Ascending aorta (tissue), 2 donors: ENCODE measurements at regions not wholly inside any gene's neighbourhood (a gene's known extent, or its start where the extent isn't known, plus 50 kb on each side); places are given as distances from the start of the nearest gene placed in this dataset.

Experiments used
- DNase-seq, 2 donors: peaks; one replicate each; pipeline ENCODE4 v3.0.0-alpha.2; 2019; ENCODE audit warnings: low spot score in 2 of 2
- H3K27ac ChIP-seq, 2 donors: fragments of 200-600 bp; sonication (generic); one replicate each; pipeline ENCODE4 v1.5.1; 2016 to 2017; ENCODE audit warnings: mild to moderate bottlenecking in 1 of 2
- H3K27me3 ChIP-seq: fragments of 200-600 bp; sonication (generic); one replicate; pipeline ENCODE4 v1.5.1; 2017
- H3K36me3 ChIP-seq, 2 donors: fragments of 200-600 bp; sonication (generic); one replicate each; pipeline ENCODE4 v1.5.1; 2016
- H3K4me1 ChIP-seq, 2 donors: fragments of 200-600 bp; sonication (generic); one replicate each; pipeline ENCODE4 v1.5.1; 2016 to 2017; ENCODE audit warnings: mild to moderate bottlenecking in 1 of 2
- H3K4me3 ChIP-seq, 2 donors: fragments of 200-600 bp; sonication (generic); one replicate each; pipeline ENCODE4 v1.5.1; 2016 to 2017; ENCODE audit warnings: mild to moderate bottlenecking in 1 of 2
- H3K9me3 ChIP-seq, 2 donors: fragments of 200-600 bp; sonication (generic); one replicate each; pipeline ENCODE4 v1.5.1; 2016
- intact Hi-C: fragments of 100-400 bp; cut with DNase I; formaldehyde crosslinking; loops from one replicate; pipeline ENCODE4 v1.15.1; 2023
- TF ChIP-seq, protein P1 (sequence below), 3 experiments: fragments of 200-600 bp in 2 of 3; fragments of 450-650 bp in 1 of 3; sonication (generic) in 2 of 3; IDR thresholded peaks; one replicate each; pipeline ENCODE4 v1.5.1; 2016 to 2019; ENCODE audit warnings: antibody characterized with exemption in 3 of 3, mild to moderate bottlenecking in 1 of 3, moderate library complexity in 1 of 3

DNA sequence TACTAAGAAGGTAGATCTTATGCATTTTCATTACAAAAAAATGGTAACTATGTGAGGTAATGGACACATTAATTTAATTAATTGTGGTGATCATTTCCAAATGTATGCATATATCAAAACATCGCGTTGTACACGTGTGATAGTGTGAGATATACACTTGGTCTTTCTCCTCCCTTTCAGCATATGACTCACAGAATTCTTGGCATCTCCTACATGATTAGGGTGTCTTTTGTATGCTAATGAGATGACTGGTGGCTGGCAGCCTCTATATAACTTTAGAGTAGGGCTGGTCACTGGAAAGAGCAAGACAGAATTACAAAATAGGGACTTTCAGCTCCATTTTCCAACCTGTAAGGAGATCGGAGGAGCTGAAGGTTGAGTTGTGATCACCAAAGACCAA, 1167.6 kb downstream of the CDH12 start:
- intact Hi-C loops: no loop called here
- Histone ChIP-seq H3K4me1 (no peaks in the 10 kb centered on the region), H3K4me3 (no peak overlapping the region), H3K36me3 (no peaks in the 10 kb centered on the region), H3K27me3 (no peaks in the 10 kb centered on the region), H3K9me3 (no peaks in the 10 kb centered on the region), H3K27ac (no peak overlapping the region)
- no peak for DNase-seq
- TF ChIP-seq, protein P1, sequence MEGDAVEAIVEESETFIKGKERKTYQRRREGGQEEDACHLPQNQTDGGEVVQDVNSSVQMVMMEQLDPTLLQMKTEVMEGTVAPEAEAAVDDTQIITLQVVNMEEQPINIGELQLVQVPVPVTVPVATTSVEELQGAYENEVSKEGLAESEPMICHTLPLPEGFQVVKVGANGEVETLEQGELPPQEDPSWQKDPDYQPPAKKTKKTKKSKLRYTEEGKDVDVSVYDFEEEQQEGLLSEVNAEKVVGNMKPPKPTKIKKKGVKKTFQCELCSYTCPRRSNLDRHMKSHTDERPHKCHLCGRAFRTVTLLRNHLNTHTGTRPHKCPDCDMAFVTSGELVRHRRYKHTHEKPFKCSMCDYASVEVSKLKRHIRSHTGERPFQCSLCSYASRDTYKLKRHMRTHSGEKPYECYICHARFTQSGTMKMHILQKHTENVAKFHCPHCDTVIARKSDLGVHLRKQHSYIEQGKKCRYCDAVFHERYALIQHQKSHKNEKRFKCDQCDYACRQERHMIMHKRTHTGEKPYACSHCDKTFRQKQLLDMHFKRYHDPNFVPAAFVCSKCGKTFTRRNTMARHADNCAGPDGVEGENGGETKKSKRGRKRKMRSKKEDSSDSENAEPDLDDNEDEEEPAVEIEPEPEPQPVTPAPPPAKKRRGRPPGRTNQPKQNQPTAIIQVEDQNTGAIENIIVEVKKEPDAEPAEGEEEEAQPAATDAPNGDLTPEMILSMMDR (IDR thresholded peaks at IDR 0.05): no peak

DNA sequence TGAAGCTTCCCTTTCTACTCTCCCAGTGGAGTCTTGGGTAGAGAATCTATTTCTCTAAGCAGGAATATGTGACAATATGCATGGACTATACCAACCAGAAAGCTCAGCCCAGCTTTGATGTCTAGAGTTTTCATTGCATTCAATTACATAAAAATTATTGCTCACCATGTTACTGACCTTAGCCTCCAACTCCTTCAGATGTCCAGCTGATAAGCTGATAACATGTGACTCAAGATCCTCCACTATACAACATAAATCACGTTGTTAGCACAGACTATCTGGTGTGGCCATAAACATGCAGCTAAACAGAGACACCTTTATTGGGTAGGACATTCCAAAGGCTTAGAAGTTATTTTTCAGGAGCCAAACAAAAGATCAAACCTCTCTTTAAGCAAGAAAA, 1168.2 kb downstream of the CDH12 start:
- intact Hi-C loops: no loop called here
- H3K27ac ChIP-seq: no peak overlapping the region
- no peaks in the 10 kb centered on the region for H3K4me1 ChIP-seq

DNA sequence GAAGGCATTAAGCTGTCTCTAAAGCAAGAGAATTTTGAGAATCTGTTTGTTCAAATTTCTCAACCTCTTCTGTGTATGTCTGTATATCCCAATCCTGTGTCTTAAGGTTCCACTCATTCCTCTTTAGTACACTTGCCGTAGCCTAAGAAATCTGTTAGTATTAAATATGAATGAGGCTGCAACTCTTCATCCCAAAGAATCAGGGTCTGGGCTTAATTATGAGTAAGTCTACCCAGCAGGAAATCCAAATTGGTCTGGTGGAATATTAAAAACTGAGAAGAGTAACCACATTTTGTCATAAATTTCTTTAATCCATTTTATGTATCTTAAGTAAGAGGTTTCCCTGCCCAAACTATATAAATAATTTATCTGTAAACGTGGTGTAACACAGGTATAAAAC, 1171.2 kb downstream of the CDH12 start:
- no peaks in the 10 kb centered on the region for H3K9me3 ChIP-seq
- H3K27me3 ChIP-seq: no peaks in the 10 kb centered on the region
- no peaks in the 10 kb centered on the region for H3K4me1 ChIP-seq
- H3K27ac ChIP-seq: no peak overlapping the region
- DNase-seq: no peak
- intact Hi-C loops: no loop called here
- H3K4me3 ChIP-seq: no peak overlapping the region
- no peaks in the 10 kb centered on the region for H3K36me3 ChIP-seq
- TF ChIP-seq, protein P1 (IDR thresholded peaks at IDR 0.05): no peak

More for the DNA sequence above, 1168.2 kb downstream of the CDH12 start:
- Histone ChIP-seq H3K9me3 (no peaks in the 10 kb centered on the region), H3K36me3 (no peaks in the 10 kb centered on the region), H3K4me3 (no peak overlapping the region), H3K27me3 (no peaks in the 10 kb centered on the region)
- TF ChIP-seq, protein P1 (IDR thresholded peaks at IDR 0.05): no peak
- DNase-seq: no peak

DNA sequence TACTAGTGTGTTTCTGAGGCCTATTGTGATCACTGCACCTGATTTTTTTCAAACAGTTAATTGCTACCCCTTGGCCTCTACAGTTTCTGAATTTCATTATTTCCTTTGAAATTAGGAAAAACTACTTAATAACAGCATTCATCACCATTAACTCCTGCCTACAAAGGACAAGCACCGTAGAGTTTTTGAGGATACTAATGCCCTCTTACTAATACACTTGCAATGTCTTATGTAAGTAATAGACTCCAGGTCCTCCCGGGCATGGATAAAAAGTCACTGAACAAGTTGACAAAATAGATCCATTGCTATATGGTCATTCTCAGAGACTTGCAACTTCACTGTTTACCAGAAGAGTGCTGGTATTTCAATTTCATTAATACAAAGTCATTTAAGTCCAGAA, 1172.5 kb downstream of the CDH12 start:
- intact Hi-C loops: no loop called here
- Histone ChIP-seq H3K27ac (no peak overlapping the region), H3K9me3 (no peaks in the 10 kb centered on the region), H3K36me3 (no peaks in the 10 kb centered on the region), H3K4me3 (no peak overlapping the region), H3K4me1 (no peaks in the 10 kb centered on the region), H3K27me3 (no peaks in the 10 kb centered on the region)
- TF ChIP-seq, protein P1 (IDR thresholded peaks at IDR 0.05): no peak
- DNase-seq: no peak

DNA sequence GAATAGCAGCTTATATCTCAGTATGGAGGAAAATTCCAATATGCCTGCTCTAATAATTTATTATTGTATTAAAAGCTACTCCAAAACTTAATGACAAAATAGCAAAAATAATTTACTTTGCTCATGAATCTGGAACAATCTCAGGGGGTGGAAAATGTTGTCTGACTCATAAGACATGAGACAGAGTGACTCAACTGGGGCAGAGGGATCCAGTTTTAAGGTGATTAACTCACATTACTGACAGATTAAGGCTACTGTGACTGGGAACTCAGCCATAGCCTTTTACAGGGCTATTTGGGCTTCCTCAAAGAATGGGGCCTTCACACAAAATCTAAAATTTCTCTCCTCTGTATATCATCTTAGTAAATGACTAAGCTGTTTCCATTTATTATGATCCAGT, 1172.9 kb downstream of the CDH12 start:
- intact Hi-C loops: no loop called here
- no peaks in the 10 kb centered on the region for H3K27me3 ChIP-seq
- DNase-seq: no peak
- no peaks in the 10 kb centered on the region for H3K4me1 ChIP-seq
- no peak overlapping the region for H3K27ac ChIP-seq
- H3K4me3 ChIP-seq: no peak overlapping the region
- H3K9me3 ChIP-seq: no peaks in the 10 kb centered on the region
- TF ChIP-seq, protein P1 (IDR thresholded peaks at IDR 0.05): no peak
- H3K36me3 ChIP-seq: no peaks in the 10 kb centered on the region

DNA sequence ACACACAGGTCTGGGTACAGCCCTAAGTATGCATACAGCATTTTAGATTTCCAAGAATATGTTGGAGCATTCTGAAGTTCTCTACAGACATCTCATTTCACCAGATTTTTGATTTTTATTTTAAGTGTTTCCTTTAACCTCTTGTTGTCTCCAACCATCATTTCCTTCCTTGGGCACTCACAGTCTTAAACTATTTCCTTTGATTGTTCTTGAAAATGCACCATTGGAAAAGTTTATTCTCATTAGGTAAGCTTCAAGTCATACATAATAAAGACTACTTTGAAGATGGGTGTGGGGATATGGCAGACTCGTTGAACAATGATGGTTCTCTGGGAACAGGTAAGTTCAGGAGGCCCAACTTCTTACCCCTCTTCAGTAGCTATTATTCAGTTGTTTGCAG, 1174.6 kb downstream of the CDH12 start:
- Histone ChIP-seq H3K27me3 (no peaks in the 10 kb centered on the region), H3K4me3 (no peak overlapping the region), H3K36me3 (no peaks in the 10 kb centered on the region), H3K27ac (no peak overlapping the region), H3K4me1 (no peaks in the 10 kb centered on the region), H3K9me3 (no peaks in the 10 kb centered on the region)
- TF ChIP-seq, protein P1 (IDR thresholded peaks at IDR 0.05): no peak
- no peak for DNase-seq
- intact Hi-C loops: no loop called here
